AG04450 (cell line): ENCODE measurements at regions not wholly inside any gene's neighbourhood (a gene's known extent, or its start where the extent isn't known, plus 50 kb on each side); places are given as distances from the start of the nearest gene placed in this dataset.

ENCODE experiments used
- CTCF ChIA-PET: fragments of 300-600, 350-600 bp; formaldehyde crosslinking; extraction: SDS; loops from one replicate; lab custom pipeline; 2022; ENCODE audit warnings: antibody characterized with exemption, inconsistent platforms; lab: Charles Lee
- POLR2A ChIA-PET: fragments of 350-600 bp; formaldehyde crosslinking; extraction: SDS; loops from one replicate; lab custom pipeline; 2021; ENCODE audit warnings: antibody characterized with exemption, inconsistent platforms; lab: Yijun Ruan, JAX
- DNase-seq: peaks from one replicate; pipeline ENCODE4 v3.0.0-alpha.2; 2011; ENCODE audit warnings: low read depth, low spot score
- H3K27ac ChIP-seq: one replicate; pipeline ENCODE4 v1.5.1; 2012; ENCODE audit warnings: low read depth, low read length, control low read depth
- H3K27me3 ChIP-seq: one replicate; pipeline ENCODE4 v1.6.0; 2012; ENCODE audit warnings: low read length; ENCODE audit not compliant: control insufficient read depth, insufficient read depth
- H3K4me3 ChIP-seq: 2 replicates; pipeline ENCODE4 v1.5.1; 2011; ENCODE audit warnings: mild to moderate bottlenecking, low read depth, low read length, control low read depth
- H3K9me3 ChIP-seq: 2 replicates; pipeline ENCODE4 v1.5.1; 2012; ENCODE audit warnings: low read length; ENCODE audit not compliant: control insufficient read depth, insufficient read depth
- CTCF ChIP-seq: IDR thresholded peaks from 2 replicates; pipeline ENCODE4 v1.5.1; 2011; ENCODE audit warnings: low read depth, low read length, control low read depth, inconsistent platforms

GRCh38 chr5:71861682-71862081 is 142.6 kb downstream of the CARTPT start:
- Histone ChIP-seq H3K27me3 (peaks cover 14% of the 10 kb centered on the region), H3K9me3 (peaks cover 4% of the 10 kb centered on the region; the same call in 1 of the 2 replicates), H3K27ac (no peak overlapping the region), H3K4me3 (no peak overlapping the region)
- POLR2A ChIA-PET: no interaction called here
- CTCF ChIA-PET: no interaction called here
- no peak for DNase-seq
- TF ChIP-seq CTCF: no peak

- CTCF ChIA-PET: no interaction called here
- H3K4me3 ChIP-seq: no peak overlapping the region
- no peak for TF ChIP-seq CTCF
- H3K27ac ChIP-seq: no peak overlapping the region
- H3K27me3 ChIP-seq: peaks cover 14% of the 10 kb centered on the region
- POLR2A ChIA-PET: no interaction called here
- H3K9me3 ChIP-seq: peaks cover 4% of the 10 kb centered on the region; the same call in 1 of the 2 replicates
- no peak for DNase-seq
Measured at GRCh38 chr5:71862087-71862486, 143.0 kb downstream of the CARTPT start.

- H3K9me3 ChIP-seq: peaks cover 4% of the 10 kb centered on the region; the same call in 1 of the 2 replicates
- H3K27me3 ChIP-seq: peaks cover 14% of the 10 kb centered on the region
- H3K4me3 ChIP-seq: no peak overlapping the region
- CTCF ChIA-PET: no interaction called here
- no peak for DNase-seq
- no peak for TF ChIP-seq CTCF
- POLR2A ChIA-PET: no interaction called here
- no peak overlapping the region for H3K27ac ChIP-seq
Measured at GRCh38 chr5:71862507-71863060, 143.5 kb downstream of the CARTPT start.

GRCh38 chr5:71864730-71865601 is 145.9 kb downstream of the CARTPT start:
- H3K9me3 ChIP-seq: peaks cover 4% of the 10 kb centered on the region; the same call in 1 of the 2 replicates
- no peak overlapping the region for H3K27ac ChIP-seq
- H3K4me3 ChIP-seq: no peak overlapping the region
- CTCF ChIA-PET: interaction anchor here (1.4 kb wide), 1 partner anchor 82 kb away, joined by 5 read pairs; no protein-coding TSS in a partner anchor
- peak; percentile 32 for DNase-seq
- POLR2A ChIA-PET: no interaction called here
- TF ChIP-seq CTCF: no peak
- H3K27me3 ChIP-seq: peaks cover 18% of the 10 kb centered on the region
